ENCODE measurements at regions not wholly inside any gene's neighbourhood (a gene's known extent, or its start where the extent isn't known, plus 50 kb on each side); places are given as distances from the start of the nearest gene placed in this dataset.
A peak's percentile ranks its signal among the peaks of the same experiment; 100 is the strongest.

DNA sequence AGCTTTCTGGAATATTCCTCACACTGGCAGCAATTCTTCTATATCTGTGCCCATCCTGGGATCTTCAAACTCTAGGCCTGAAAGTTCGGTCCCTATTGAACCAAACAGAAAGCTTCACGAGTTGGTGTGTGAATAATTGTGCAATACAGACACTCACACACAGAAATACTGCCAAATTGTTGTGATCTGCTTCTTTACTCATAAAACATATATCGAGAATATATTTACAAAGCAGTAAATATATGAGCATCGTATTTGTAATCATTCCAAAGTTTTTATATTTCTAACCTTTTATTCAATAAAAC, 56.6 kb upstream of the BEX4 start:
- TF ChIP-seq CTCF (IDR thresholded peaks at IDR 0.05; ENCODE audit: borderline replicate concordance, insufficient read depth, low read depth, low read length): no peak

GRCh38 chrX:103157496-103158316, 57.2 kb upstream of the BEX4 start:
- H3K4me3 ChIP-seq (ENCODE audit: low read depth, low read length): no peak overlapping the region
- peak; percentile 57; the same call in 1 of the 2 replicates for TF ChIP-seq CTCF (IDR thresholded peaks at IDR 0.05; ENCODE audit: borderline replicate concordance, insufficient read depth, low read depth, low read length)

More for the DNA sequence above, 56.6 kb upstream of the BEX4 start:
- H3K4me3 ChIP-seq (ENCODE audit: low read depth, low read length): no peak overlapping the region

DNA sequence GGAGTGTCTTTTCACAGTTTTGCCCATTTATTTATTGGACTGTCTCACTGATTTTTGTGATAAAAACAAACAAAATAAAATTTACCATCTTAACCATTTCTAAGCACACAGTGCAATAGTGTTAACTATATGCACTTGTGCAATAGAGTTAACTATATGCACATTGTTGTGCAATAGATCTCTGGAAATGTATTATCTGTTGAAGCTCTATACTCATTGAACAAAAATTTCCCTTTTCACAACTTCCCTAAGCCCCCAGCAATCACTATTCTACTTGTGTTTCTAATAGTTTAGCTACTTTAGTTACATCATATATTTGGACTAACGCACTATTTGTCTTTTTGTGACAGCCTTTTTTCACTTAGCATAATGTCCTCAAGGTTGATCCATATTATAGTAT, 59.7 kb upstream of the BEX4 start:
- no peak overlapping the region for H3K4me3 ChIP-seq (ENCODE audit: low read depth, low read length)
- no peak for TF ChIP-seq CTCF (IDR thresholded peaks at IDR 0.05; ENCODE audit: borderline replicate concordance, insufficient read depth, low read depth, low read length)

DNA sequence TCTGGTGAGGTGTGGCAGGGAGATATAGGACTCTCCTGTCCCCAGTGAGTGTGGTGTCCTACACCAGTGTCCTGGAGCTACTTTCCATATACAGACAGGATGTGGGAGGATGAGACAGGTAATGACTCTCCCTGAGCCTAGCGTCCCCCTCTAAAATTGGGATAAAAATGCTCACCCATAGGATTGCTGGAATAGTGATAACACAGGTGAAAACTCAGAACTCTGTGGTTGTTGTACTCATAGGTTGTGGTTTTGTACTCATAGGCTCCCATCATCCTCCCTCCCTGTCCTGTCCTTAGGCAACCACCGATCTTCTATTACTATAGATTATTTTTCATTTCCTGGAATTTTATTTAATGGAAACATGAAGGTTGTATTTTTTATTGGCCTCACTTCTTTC, 60.7 kb upstream of the NXF3 start:
- TF ChIP-seq CTCF (IDR thresholded peaks at IDR 0.05; ENCODE audit: borderline replicate concordance, insufficient read depth, low read depth, low read length): no peak
- H3K4me3 ChIP-seq (ENCODE audit: low read depth, low read length): no peak overlapping the region

DNA sequence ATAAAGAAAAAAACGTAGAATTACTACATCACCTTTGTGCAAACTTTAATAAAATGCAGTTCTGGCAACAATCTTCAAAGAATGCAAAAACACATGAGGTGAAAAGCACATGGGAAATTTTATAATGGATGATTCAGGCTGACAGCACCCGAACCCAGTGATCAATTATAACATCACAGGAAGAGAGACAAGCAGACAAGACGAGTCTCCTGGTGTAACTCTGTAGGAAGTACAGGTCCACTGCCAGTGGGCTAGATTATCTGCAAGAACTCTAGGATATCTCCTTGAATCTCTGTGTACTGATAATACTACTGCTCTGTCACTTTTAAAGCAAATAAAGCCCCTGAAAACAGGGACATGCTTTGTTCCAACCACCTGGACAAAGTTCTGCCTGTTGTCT, 58.9 kb upstream of the NXF3 start:
- no peak overlapping the region for H3K4me3 ChIP-seq (ENCODE audit: low read depth, low read length)
- TF ChIP-seq CTCF (IDR thresholded peaks at IDR 0.05; ENCODE audit: borderline replicate concordance, insufficient read depth, low read depth, low read length): no peak

- TF ChIP-seq CTCF (IDR thresholded peaks at IDR 0.05; ENCODE audit: borderline replicate concordance, insufficient read depth, low read depth, low read length): no peak
- H3K4me3 ChIP-seq (ENCODE audit: low read depth, low read length): no peak overlapping the region
Observed at GRCh38 chrX:103149652-103150051, 56.7 kb upstream of the NXF3 start.

DNA sequence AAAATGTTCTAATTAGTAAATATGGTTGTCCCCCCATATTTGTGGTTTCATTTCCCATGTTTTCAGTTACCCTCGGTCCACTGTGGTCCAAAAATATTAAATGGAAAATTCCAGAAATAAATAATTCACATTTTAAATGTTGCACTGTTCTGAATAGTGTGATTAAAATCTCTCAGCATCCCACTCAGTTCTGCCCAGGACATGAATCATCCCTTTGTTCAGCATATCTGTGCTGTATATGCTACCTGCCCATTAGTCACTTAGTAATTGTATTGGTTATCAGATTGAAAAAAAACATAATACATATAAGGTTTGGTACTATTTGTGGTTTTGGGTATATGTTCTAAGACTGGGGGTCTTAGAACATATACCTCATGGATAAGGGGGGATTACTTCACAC, 55.1 kb upstream of the NXF3 start:
- H3K4me3 ChIP-seq (ENCODE audit: low read depth, low read length): no peak overlapping the region
- no peak for TF ChIP-seq CTCF (IDR thresholded peaks at IDR 0.05; ENCODE audit: borderline replicate concordance, insufficient read depth, low read depth, low read length)

Data from GM12875 (cell line).